ENCODE measurements at regions not wholly inside any gene's neighbourhood (a gene's known extent, or its start where the extent isn't known, plus 50 kb on each side); places are given as distances from the start of the nearest gene placed in this dataset.

- no peak overlapping the region for H3K4me2 ChIP-seq (ENCODE audit: insufficient read depth, low read length)
- no peaks in the 10 kb centered on the region for H3K36me3 ChIP-seq (ENCODE audit: control insufficient read depth in 2 of 2, extremely low read depth in 1 of 2, insufficient read depth in 2 of 2, low read length in 2 of 2)
- no peak for DNase-seq (ENCODE audit: low read depth, low spot score)
- ChIA-PET CTCF (no interaction called here), POLR2A (no interaction called here)
- no peaks in the 10 kb centered on the region for H3K79me2 ChIP-seq (ENCODE audit: control insufficient read depth, insufficient read depth, low read length)
- no peaks in the 10 kb centered on the region for H3K4me1 ChIP-seq (ENCODE audit: control insufficient read depth, extremely low read depth, insufficient read depth, low read length)
- no peak overlapping the region for H3K4me3 ChIP-seq (replicated peaks in 1 of 3; ENCODE audit: insufficient read depth in 1 of 3, low read depth in 1 of 3, low read length in 3 of 3)
- no peak for TF ChIP-seq POLR2A (IDR thresholded peaks at IDR 0.05; ENCODE audit: low read depth, low read length)
- TF ChIP-seq FOS (IDR thresholded peaks at IDR 0.05; ENCODE audit: borderline replicate concordance, insufficient read depth, low read length): no peak
- no peak for TF ChIP-seq MYC (IDR thresholded peaks at IDR 0.05; ENCODE audit: low read depth, low read length)
- TF ChIP-seq GATA2 (IDR thresholded peaks at IDR 0.05; ENCODE audit: insufficient read depth, insufficient read length, low read depth, low read length): no peak
- TF ChIP-seq CTCF (IDR thresholded peaks at IDR 0.05; ENCODE audit: extremely low read depth in 1 of 2, insufficient read depth in 1 of 2, low read depth in 1 of 2, low read length in 2 of 2): no peak
- no peak for TF ChIP-seq EZH2 (IDR thresholded peaks at IDR 0.05; ENCODE audit: borderline replicate concordance, low read depth, low read length, severe bottlenecking)
- TF ChIP-seq MAX (IDR thresholded peaks at IDR 0.05; ENCODE audit: insufficient read depth, insufficient read length): no peak
- no peak for TF ChIP-seq POLR2AphosphoS5 (IDR thresholded peaks at IDR 0.05; ENCODE audit: insufficient read depth, low read depth, low read length)
- no peak for TF ChIP-seq JUN (IDR thresholded peaks at IDR 0.05; ENCODE audit: borderline replicate concordance, insufficient read depth, insufficient read length, low read depth)
- no peaks in the 10 kb centered on the region for H3K27me3 ChIP-seq (ENCODE audit: control insufficient read depth in 2 of 2, insufficient read depth in 2 of 2, low read length in 2 of 2)
- peaks cover 2% of the 10 kb centered on the region for H3K9me3 ChIP-seq (replicated peaks; ENCODE audit: control insufficient read depth, insufficient read depth, low read length)
- no peaks in the 10 kb centered on the region for H3K9me1 ChIP-seq (replicated peaks; ENCODE audit: control insufficient read depth, extremely low read depth, insufficient read depth, low read length)
- H3K27ac ChIP-seq (ENCODE audit: insufficient read depth, low read depth, low read length): no peak overlapping the region
- no peak overlapping the region for H3K9ac ChIP-seq (replicated peaks; ENCODE audit: extremely low read depth, insufficient read depth, low read length)
- dilution Hi-C loops (cut with MboI; ENCODE audit: extremely low pct_ligation_motif_present, low sequenced_read_pairs): no loop called here
- no TSS peak for BruUV-seq (replicated peaks)
- no peak overlapping the region for H2AFZ ChIP-seq (ENCODE audit: low read depth, low read length)
- H4K20me1 ChIP-seq (replicated peaks; ENCODE audit: control insufficient read depth, extremely low read depth, insufficient read depth, low read length): no peaks in the 10 kb centered on the region
- FAIRE-seq: no peak
- intact Hi-C loops (cut with micrococcal nuclease): no loop called here
Observed at GRCh38 chr5:162360373-162360931, 292.9 kb downstream of the GABRG2 start.

Measured in endothelial cell of umbilical vein (primary cell).